HG03521 (cell line): ENCODE measurements at regions not wholly inside any gene's neighbourhood (a gene's known extent, or its start where the extent isn't known, plus 50 kb on each side); places are given as distances from the start of the nearest gene placed in this dataset.
"Not testable (repeated sequence)": the region's sequence is repeated elsewhere in the genome, so short reads cannot be mapped to it uniquely, and the experiment has no call there.

Source experiments
- ATAC-seq: cut with Tn5 transposase; IDR thresholded peaks from one replicate; pipeline ENCODE4 v1.9.1; 2021; ENCODE audit warnings: mild to moderate bottlenecking, moderate library complexity; ENCODE audit not compliant: unreplicated experiment

- ATAC-seq = peak; percentile 68
Measured at GRCh38 chr6:27132532-27133280, 114.8 kb upstream of the PRSS16 start.

DNA sequence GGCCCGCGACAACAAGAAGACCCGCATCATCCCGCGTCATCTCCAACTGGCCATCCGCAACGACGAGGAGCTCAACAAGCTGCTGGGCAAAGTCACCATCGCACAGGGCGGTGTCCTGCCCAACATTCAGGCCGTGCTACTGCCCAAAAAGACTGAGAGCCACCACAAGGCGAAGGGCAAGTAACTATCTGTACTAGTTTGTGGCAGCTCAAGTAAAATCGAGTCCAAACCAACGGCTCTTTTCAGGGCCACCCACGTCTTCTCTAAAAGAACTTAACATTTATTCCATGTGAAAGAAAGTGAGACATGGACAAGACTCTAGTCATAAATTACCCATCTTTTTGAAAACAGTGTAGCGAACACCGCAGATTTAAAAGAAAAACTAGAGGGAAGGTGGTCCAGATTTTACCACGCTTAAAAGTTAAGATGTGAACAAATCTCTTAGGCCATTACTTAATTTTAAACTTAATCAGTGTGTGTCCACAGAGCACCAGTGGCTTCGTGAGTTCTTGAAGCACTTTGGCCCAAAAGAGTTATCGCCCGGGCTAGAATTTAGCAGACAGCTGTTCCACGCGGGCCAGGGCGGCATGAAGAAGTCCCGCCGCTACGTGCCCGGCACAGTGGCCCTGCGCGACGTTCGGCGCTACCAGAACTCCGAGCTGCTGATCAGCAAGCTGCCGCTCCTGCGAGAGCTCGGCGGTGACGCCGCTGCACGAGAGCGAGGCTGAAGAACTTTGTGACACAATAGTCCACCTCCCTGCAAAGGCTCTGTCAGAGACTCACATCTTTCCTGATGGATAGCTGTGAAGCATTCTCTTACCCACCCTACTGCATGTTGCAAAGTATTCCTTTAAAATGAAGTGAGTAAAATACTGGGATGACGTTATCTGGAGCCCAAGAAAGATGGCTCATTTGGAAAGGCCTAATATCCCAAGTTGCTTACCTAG is 113.9 kb upstream of the PRSS16 start:
- ATAC-seq = peak; percentile 9

DNA sequence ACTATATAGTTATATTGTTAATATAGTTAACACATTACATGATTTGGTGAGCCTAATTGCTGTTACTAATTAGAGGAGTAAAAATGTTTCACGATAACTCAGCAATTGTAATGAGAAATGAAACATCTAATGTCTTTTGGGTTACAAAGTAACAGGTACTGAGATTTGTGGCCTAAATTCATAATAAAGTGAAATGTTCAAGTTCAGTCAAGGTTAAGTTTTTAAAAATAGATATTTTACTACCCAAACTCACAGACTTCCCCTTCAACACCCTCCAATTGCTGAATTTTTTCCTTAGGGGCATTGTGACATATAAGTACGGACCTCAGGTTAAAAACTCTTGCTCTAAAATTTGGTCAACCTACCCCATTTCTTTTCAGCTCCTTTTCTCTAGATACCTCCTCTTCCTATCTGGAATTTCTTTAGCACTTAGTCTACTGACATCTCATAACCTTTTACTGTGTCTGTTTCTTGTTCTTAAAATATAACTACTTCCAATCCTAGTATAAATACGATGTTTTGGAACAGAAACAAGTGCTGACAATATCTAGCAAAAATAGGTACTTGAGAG is 112.3 kb upstream of the PRSS16 start:
- no peak for ATAC-seq

DNA sequence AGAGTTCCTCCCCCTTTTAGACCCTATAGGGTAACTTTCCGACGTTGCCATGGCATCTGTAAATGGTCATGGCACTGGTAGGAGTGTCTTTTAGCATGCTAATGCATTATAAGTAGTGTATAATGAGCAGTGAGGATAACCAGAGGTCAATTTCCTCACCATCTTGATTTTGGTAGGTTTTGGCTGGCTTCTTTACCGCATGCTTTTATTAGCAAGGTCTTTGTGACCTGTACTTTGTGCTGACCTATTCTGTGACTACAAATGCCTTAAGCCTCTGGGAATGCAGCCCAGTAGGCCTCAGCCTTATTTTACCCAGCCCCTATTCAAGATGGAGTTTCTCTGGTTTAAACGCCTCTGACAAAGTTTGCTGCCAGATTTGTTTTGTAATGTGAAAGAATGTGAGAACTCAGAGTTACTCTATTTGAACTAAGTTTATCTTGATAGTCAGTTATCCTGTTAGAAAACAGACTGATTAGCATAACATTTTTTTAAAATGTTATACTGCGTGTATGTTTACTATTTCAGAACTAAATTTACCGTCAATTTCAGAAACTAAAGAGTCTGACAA is 111.3 kb upstream of the PRSS16 start:
- no peak for ATAC-seq

DNA sequence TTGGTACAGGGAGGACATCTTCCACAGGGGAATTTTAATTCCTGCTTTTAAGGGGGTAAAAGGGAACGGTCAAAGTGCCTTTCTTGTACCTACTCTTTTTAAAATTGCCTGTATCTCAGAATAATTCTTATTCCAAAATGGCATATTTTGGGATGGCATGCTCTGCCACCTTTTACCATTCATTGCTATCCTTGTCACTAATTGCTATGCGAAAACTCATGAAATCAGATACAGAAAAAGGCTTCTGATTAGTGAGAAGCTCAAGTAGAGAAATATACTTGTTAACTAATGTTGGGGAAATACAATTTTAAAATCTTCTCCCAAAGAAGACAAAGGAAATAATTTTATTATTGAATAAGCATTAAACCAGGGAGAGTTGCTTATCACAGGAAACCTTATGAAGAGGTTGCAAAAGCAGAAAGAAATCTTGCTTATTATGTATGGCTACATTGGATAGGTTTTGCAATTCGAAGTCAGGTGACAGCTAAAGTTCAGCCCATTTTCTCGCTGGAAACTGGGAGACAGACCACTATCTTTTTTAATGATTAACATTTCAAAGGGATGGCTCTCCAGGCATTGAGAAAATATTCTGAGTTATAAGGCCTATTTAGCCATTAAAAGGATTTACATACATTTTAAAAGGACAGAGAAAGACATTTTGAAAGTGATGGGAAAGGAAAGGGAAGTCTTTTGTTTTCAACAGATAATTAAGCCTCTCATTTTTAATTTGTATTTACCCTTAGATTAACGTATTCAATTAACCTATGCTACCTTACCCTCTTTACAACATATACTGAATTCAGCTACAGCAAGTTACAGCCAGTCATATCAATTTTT is 110.3 kb upstream of the PRSS16 start:
- no peak for ATAC-seq

- no peak for ATAC-seq
Measured at GRCh38 chr6:27138406-27138805, 109.1 kb upstream of the PRSS16 start.

GRCh38 chr6:27138837-27139755 is 108.4 kb upstream of the PRSS16 start:
- ATAC-seq = peak; percentile 58

DNA sequence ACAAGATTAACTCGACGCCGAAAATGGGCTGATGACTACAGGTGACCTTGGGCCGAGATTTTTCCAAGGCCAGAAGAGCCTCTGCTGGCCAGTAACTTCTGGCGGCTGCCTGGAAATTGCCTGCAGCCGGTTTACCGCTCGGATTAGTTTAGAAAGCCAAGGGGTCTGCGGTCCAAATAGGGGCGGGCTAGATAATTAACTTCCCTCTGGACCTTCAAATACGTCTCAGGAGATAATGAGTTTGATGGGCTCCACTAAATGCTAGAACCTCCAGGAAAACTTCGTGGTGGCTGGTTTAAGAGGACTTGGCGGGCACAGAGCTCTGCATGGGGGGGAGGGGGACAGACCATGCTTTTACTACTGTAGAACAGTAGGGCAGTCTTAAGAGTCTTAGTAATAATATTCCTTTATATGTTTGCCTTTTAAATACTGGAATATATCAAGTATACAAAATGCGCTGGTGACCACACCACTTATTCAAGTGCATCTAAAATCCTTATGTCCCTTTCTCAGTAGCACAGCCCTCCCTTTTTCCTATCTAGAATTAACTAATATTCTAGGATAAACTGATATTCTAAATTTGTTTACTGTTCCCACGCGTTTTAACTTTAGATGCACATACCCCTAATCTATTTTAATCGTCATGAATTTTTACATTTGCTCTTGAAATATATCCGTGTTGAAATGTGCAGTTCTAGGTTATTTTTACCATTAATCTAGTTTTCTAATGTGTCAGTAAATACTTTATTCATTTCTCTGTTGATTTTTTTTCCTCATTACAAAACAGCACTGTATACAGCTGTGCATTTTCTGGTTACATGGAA is 107.5 kb upstream of the PRSS16 start:
- ATAC-seq = no peak

- no peak for ATAC-seq
Measured at GRCh38 chr6:27140999-27141528, 106.4 kb upstream of the PRSS16 start.

DNA sequence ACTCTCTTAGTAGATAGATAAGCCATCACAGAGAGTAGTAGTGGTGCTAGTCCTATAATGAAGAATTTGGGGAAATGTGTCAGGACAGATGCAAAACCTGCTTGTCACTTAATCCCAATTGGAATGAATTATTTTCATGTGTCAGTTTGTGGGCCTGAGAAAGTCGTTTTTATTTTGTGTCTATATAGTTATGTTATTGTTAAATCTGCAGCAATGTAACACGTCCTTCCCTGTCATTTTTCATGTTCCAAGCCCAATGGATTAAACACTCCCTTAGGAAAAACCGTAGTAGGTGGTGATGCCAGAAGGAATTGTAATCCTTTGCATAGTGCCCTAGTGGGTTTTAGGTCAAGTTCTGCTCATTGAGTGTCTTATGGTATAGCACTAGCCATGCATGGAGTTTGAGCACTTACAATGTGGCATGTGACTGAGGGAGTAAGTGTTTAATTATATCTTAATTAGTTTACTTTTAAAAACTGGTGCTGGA is 105.9 kb upstream of the PRSS16 start:
- ATAC-seq = no peak

DNA sequence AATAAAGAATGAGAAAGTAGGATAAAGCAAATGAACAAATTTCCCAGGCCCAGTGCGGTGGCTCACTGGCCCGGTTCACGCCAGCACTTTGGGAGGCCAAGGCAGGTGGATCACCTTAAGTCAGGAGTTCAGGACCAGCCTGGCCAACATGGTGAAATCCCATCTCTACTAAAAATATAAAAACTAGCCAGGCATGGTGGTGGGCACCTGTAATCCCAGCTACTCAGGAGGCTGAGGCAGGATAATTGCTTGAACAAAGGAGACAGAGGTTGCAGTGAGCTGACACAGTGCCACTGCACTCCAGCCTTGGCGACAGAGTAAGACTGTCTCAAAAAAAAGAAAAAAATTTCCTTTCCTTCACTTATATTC is 104.5 kb upstream of the PRSS16 start:
- ATAC-seq = not testable (repeated sequence)

DNA sequence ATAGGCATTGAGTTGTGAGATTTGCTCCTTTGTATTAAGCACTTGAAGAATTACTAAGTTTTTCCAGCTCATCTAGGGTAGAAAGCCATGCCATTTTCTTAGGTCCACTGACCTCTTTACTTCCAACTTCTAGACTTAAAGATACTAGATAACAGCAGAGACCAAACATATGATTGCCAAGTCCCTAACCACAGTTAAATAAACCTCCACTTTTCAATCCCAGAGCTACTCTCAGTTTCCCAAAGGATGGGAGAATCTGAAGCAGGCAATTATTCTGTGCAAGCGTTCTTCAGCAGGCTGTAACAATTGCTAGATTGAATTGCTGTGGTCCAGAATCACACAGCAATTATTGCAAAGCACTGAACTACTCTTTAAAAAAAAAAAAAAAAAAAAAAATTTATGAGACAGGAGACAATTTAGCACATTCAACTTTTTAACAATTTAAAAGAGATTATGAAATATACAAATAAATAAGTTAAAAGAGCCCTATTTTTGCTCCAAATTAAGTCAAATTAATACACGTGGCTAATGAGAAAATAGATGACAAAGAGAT is 104.0 kb upstream of the PRSS16 start:
- no peak for ATAC-seq

GRCh38 chr6:27144740-27145079 is 102.8 kb upstream of the PRSS16 start:
- no peak for ATAC-seq

GRCh38 chr6:27145731-27146455 is 101.6 kb upstream of the PRSS16 start:
- ATAC-seq = no peak

DNA sequence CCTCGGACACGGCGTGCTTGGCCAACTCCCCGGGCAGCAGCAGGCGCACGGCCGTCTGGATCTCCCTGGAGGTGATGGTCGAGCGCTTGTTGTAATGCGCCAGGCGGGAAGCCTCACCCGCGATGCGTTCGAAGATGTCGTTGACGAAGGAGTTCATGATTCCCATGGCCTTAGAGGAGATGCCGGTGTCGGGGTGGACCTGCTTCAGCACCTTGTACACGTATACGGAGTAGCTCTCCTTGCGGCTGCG is 101.1 kb upstream of the PRSS16 start:
- not testable (repeated sequence) for ATAC-seq

- peak; percentile 72 for ATAC-seq
Measured at GRCh38 chr6:27146706-27147505, 100.6 kb upstream of the PRSS16 start.

DNA sequence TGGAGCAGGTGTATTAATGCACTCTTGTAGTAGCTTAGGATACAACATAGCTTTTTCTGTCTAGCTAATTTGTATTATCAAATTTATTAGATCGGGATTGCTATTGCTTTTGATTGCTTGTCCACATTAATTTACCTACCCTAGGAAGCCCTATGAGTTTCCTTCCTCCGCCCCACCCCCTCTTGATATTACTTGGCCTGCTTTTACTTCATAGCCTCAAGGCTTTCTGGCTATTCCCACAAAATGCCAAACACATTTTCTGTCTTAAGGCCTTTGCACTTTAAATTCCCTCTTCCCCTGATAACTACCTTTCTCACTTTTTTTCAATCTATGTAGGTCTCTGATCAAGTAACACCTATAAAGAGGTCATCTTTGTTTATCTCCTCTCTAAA is 99.1 kb upstream of the PRSS16 start:
- no peak for ATAC-seq
